HepG2 (cell line): ENCODE measurements at regions not wholly inside any gene's neighbourhood (a gene's known extent, or its start where the extent isn't known, plus 50 kb on each side); places are given as distances from the start of the nearest gene placed in this dataset.
A peak's percentile ranks its signal among the peaks of the same experiment; 100 is the strongest.

Source experiments
- ERF ChIP-seq: IDR thresholded peaks from 2 replicates; pipeline ENCODE4 v1.6.1; 2018; ENCODE audit warnings: missing biosample characterization, missing genetic modification reagents
- ETV5 ChIP-seq: IDR thresholded peaks from 2 replicates; pipeline ENCODE4 v1.6.1; 2018; ENCODE audit warnings: missing biosample characterization, missing genetic modification reagents, inconsistent platforms, borderline replicate concordance
- GATAD2A ChIP-seq: IDR thresholded peaks from 2 replicates; pipeline ENCODE4 v1.6.1; 2016
- GPBP1L1 ChIP-seq: sonication (generic); formaldehyde crosslinking; IDR thresholded peaks from 2 replicates; pipeline ENCODE4 v1.5.0; 2020; ENCODE audit warnings: mild to moderate bottlenecking, missing genetic modification reagents
- HES4 ChIP-seq: sonication (generic); formaldehyde crosslinking; IDR thresholded peaks from 2 replicates; pipeline ENCODE4 v1.9.0; 2021; ENCODE audit warnings: mild to moderate bottlenecking, missing genetic modification reagents, borderline replicate concordance
- KDM6A ChIP-seq: IDR thresholded peaks from 2 replicates; pipeline ENCODE4 v1.6.1; 2016; ENCODE audit warnings: low read depth
- PAX8 ChIP-seq: sonication (generic); formaldehyde crosslinking; IDR thresholded peaks from 2 replicates; pipeline ENCODE4 v1.8.0; 2022; ENCODE audit warnings: mild to moderate bottlenecking, missing genetic modification reagents, borderline replicate concordance
- RXRA ChIP-seq: sonication (generic); formaldehyde crosslinking; IDR thresholded peaks from 2 replicates; pipeline ENCODE4 v1.5.1; 2020; ENCODE audit warnings: missing genetic modification reagents
- SALL1 ChIP-seq: sonication (generic); formaldehyde crosslinking; IDR thresholded peaks from 2 replicates; pipeline ENCODE4 v1.8.0; 2022; ENCODE audit warnings: mild to moderate bottlenecking, missing genetic modification reagents
- SOX13 ChIP-seq, 3 experiments: fragments of 450-650 bp in 1 of 3; sonication (generic) in 1 of 3; formaldehyde crosslinking in 1 of 3; IDR thresholded peaks in 2 of 3; conservative IDR thresholded peaks in 1 of 3; 2 replicates each; pipeline versions ENCODE4 v1.5.0 to v1.6.1; 2016 to 2020; ENCODE audit warnings: antibody characterized with exemption in 1 of 3, mild to moderate bottlenecking in 1 of 3, missing compliant biosample characterization in 1 of 3, missing genetic modification reagents in 1 of 3, moderate library complexity in 1 of 3
- SOX6 ChIP-seq, 2 experiments: fragments of 450-650 bp in 1 of 2; sonication (generic) in 1 of 2; formaldehyde crosslinking in 1 of 2; IDR thresholded peaks; 2 replicates each; pipeline versions ENCODE4 v1.4.0 to v1.6.1; 2017 to 2020; ENCODE audit warnings: antibody characterized with exemption in 1 of 2, mild to moderate bottlenecking in 1 of 2, missing genetic modification reagents in 1 of 2
- TEAD3 ChIP-seq: optimal IDR thresholded peaks from 2 replicates; pipeline ENCODE3; 2016; ENCODE audit warnings: borderline replicate concordance
- THRA ChIP-seq: sonication (generic); formaldehyde crosslinking; IDR thresholded peaks from 2 replicates; pipeline ENCODE4 v1.4.0; 2020; ENCODE audit warnings: missing genetic modification reagents, borderline replicate concordance
- ZNF569 ChIP-seq: sonication (generic); formaldehyde crosslinking; IDR thresholded peaks from 2 replicates; pipeline ENCODE4 v1.5.0; 2020; ENCODE audit warnings: mild to moderate bottlenecking, missing genetic modification reagents, moderate library complexity, borderline replicate concordance
- ZNF674 ChIP-seq: sonication (generic); formaldehyde crosslinking; IDR thresholded peaks from 2 replicates; pipeline ENCODE4 v1.5.0; 2020; ENCODE audit warnings: low read depth, mild to moderate bottlenecking, missing genetic modification reagents
- ZNF761 ChIP-seq: sonication (generic); formaldehyde crosslinking; conservative IDR thresholded peaks from 2 replicates; pipeline ENCODE4 v1.4.0; 2020; ENCODE audit warnings: mild to moderate bottlenecking, missing genetic modification reagents
- ZNF792 ChIP-seq: IDR thresholded peaks from 2 replicates; pipeline ENCODE4 v1.6.1; 2016
- ZNF800 ChIP-seq: sonication (generic); formaldehyde crosslinking; IDR thresholded peaks from 2 replicates; pipeline ENCODE4 v1.4.0; 2020; ENCODE audit warnings: missing genetic modification reagents
- TF ChIP-seq, protein P1 (sequence below): sonication (generic); formaldehyde crosslinking; IDR thresholded peaks from 2 replicates; pipeline ENCODE4 v1.4.0; 2020; ENCODE audit warnings: mild to moderate bottlenecking, missing genetic modification reagents
- TF ChIP-seq, protein P2 (sequence below): sonication (generic); formaldehyde crosslinking; IDR thresholded peaks from 2 replicates; pipeline ENCODE4 v1.4.0; 2020; ENCODE audit warnings: mild to moderate bottlenecking, missing genetic modification reagents
- TF ChIP-seq, protein P3 (sequence below): sonication (generic); formaldehyde crosslinking; IDR thresholded peaks from 2 replicates; pipeline ENCODE4 v1.4.0; 2020; ENCODE audit warnings: missing genetic modification reagents

DNA sequence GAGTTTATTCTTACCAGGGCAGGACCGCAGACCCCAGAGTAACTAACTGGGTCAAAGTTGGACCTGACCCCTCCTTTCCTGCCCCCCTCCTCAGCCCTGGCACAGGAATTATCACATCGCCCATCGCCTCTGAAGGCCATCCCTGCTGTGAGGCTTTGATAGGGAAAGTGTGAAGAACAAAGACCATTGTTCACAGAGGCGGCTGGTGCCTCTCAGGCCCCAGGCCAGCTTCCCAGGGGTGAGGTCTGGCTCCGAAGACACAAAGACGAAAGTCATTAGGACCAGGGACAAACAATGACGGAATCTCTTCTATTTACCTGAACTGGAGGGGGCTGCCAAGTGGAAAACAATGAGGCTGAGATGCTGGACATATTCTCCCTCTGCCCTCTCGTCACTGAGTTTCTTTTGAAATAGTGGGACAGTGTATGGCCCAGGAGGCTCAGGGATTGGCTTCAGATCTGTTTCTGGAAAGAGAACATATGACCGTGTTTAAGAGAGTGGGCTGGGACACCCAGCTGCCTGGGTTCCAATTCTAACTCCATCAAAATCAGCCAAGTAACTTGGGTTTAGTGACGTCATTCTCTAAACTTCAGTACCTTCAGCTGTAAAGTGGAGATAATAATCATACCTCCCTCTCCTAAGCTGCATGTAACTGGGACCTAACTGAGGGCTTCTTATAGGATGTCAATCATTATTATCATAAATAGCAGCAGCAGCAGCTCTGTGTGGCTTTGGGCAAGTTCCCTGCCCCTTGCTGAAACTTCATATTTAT, 769.4 kb downstream of the MED13L start (continued):
- TF ChIP-seq ZNF800 (CRISPR knock-in tag) (no peak), TEAD3 (peak; percentile 26), SALL1 (CRISPR knock-in tag) (peak; percentile 53), ZNF569 (CRISPR knock-in tag) (no peak), RXRA (CRISPR knock-in tag) (peak; percentile 90; the same call in 1 of the 2 replicates), KDM6A (CRISPR knock-in tag) (0 out of 2 replicates have a peak, but pooled peaks have one; percentile 32), GPBP1L1 (CRISPR knock-in tag) (no peak), SOX13 (IDR thresholded peaks at IDR 0.05) (peak; percentile 99), SOX13 (CRISPR knock-in tag; conservative IDR thresholded peaks at IDR 0.05 in 1 of 2, IDR thresholded peaks at IDR 0.05 in 1 of 2) (peak in 1 of 2 experiments; percentile 100; a peak in 2 of 4 replicates), ZNF792 (CRISPR knock-in tag) (0 out of 2 replicates have a peak, but pooled peaks have one; percentile 17), ETV5 (CRISPR knock-in tag) (no peak; the same call in 1 of the 2 replicates), PAX8 (CRISPR knock-in tag) (no peak), SOX6 (IDR thresholded peaks at IDR 0.05) (no peak), SOX6 (CRISPR knock-in tag; IDR thresholded peaks at IDR 0.05) (peak; percentile 98), ZNF761 (CRISPR knock-in tag) (no peak), ZNF674 (CRISPR knock-in tag) (no peak), GATAD2A (CRISPR knock-in tag) (peak; percentile 74), ERF (CRISPR knock-in tag) (0 out of 2 replicates have a peak, but pooled peaks have one; percentile 25), THRA (peak; percentile 65; the same call in 1 of the 2 replicates), HES4 (CRISPR knock-in tag) (no peak)
- TF ChIP-seq, protein P1, sequence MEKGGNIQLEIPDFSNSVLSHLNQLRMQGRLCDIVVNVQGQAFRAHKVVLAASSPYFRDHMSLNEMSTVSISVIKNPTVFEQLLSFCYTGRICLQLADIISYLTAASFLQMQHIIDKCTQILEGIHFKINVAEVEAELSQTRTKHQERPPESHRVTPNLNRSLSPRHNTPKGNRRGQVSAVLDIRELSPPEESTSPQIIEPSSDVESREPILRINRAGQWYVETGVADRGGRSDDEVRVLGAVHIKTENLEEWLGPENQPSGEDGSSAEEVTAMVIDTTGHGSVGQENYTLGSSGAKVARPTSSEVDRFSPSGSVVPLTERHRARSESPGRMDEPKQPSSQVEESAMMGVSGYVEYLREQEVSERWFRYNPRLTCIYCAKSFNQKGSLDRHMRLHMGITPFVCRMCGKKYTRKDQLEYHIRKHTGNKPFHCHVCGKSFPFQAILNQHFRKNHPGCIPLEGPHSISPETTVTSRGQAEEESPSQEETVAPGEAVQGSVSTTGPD, result no peak
- TF ChIP-seq, protein P2, sequence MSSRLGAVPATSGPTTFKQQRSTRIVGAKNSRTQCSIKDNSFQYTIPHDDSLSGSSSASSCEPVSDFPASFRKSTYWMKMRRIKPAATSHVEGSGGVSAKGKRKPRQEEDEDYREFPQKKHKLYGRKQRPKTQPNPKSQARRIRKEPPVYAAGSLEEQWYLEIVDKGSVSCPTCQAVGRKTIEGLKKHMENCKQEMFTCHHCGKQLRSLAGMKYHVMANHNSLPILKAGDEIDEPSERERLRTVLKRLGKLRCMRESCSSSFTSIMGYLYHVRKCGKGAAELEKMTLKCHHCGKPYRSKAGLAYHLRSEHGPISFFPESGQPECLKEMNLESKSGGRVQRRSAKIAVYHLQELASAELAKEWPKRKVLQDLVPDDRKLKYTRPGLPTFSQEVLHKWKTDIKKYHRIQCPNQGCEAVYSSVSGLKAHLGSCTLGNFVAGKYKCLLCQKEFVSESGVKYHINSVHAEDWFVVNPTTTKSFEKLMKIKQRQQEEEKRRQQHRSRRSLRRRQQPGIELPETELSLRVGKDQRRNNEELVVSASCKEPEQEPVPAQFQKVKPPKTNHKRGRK (CRISPR knock-in tag), result no peak
- TF ChIP-seq, protein P3, sequence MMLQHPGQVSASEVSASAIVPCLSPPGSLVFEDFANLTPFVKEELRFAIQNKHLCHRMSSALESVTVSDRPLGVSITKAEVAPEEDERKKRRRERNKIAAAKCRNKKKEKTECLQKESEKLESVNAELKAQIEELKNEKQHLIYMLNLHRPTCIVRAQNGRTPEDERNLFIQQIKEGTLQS (CRISPR knock-in tag), result 0 out of 2 replicates have a peak, but pooled peaks have one; percentile 35
